AG09309 (cell line): ENCODE measurements at regions not wholly inside any gene's neighbourhood (a gene's known extent, or its start where the extent isn't known, plus 50 kb on each side); places are given as distances from the start of the nearest gene placed in this dataset.
"Not testable (repeated sequence)": the region's sequence is repeated elsewhere in the genome, so short reads cannot be mapped to it uniquely, and the experiment has no call there.

ENCODE experiments used
- DNase-seq: peaks from one replicate; pipeline ENCODE4 v3.0.0-alpha.2; 2010; ENCODE audit warnings: low read depth
- H3K4me3 ChIP-seq: 2 replicates; pipeline ENCODE4 v1.5.1; 2011; ENCODE audit warnings: mild to moderate bottlenecking, low read depth, low read length, moderate library complexity; ENCODE audit not compliant: control insufficient read depth
- CTCF ChIP-seq: IDR thresholded peaks from 2 replicates; pipeline ENCODE4 v1.5.1; 2011; ENCODE audit warnings: mild to moderate bottlenecking, low read depth, low read length, inconsistent platforms; ENCODE audit not compliant: insufficient read depth, control insufficient read depth; ENCODE audit errors: missing control alignments

- no peak for TF ChIP-seq CTCF
- H3K4me3 ChIP-seq, result no peak overlapping the region
Measured at GRCh38 chr20:48451401-48451800, 376.4 kb downstream of the PREX1 start.

GRCh38 chr20:48448666-48449600 is 378.9 kb downstream of the PREX1 start:
- DNase-seq, result no peak
- H3K4me3 ChIP-seq, result no peak overlapping the region
- TF ChIP-seq CTCF, result no peak

More at GRCh38 chr20:48451401-48451800, 376.4 kb downstream of the PREX1 start:
- no peak for DNase-seq

GRCh38 chr20:48447456-48447855 is 380.3 kb downstream of the PREX1 start:
- DNase-seq, result no peak
- H3K4me3 ChIP-seq, result no peak overlapping the region
- TF ChIP-seq CTCF, result no peak

GRCh38 chr20:48445827-48446226 is 382.0 kb downstream of the PREX1 start:
- DNase-seq, result no peak
- H3K4me3 ChIP-seq, result no peak overlapping the region
- no peak for TF ChIP-seq CTCF

GRCh38 chr20:48444249-48444648 is 383.6 kb downstream of the PREX1 start:
- no peak for DNase-seq
- no peak overlapping the region for H3K4me3 ChIP-seq
- TF ChIP-seq CTCF, result no peak

- no peak for TF ChIP-seq CTCF
- no peak for DNase-seq
- no peak overlapping the region for H3K4me3 ChIP-seq
Measured at GRCh38 chr20:48440916-48441315, 386.9 kb downstream of the PREX1 start.

- DNase-seq, H3K4me3 ChIP-seq: not testable (repeated sequence)
Measured at GRCh38 chr20:48440261-48440660, 387.5 kb downstream of the PREX1 start.
